ENCODE measurements at regions not wholly inside any gene's neighbourhood (a gene's known extent, or its start where the extent isn't known, plus 50 kb on each side); places are given as distances from the start of the nearest gene placed in this dataset.
"Not testable (repeated sequence)": the region's sequence is repeated elsewhere in the genome, so short reads cannot be mapped to it uniquely, and the experiment has no call there.

- DNase-seq = no peak
Measured at GRCh38 chr3:70736009-70736408, 423.6 kb upstream of the MDFIC2 start.

- no peak for DNase-seq
Measured at GRCh38 chr3:70734756-70735155, 422.3 kb upstream of the MDFIC2 start.

- no peak for DNase-seq
Measured at GRCh38 chr3:70731046-70731445, 418.6 kb upstream of the MDFIC2 start.

GRCh38 chr3:70729845-70730244, 417.4 kb upstream of the MDFIC2 start:
- no peak for DNase-seq

- DNase-seq = peak; percentile 4
Measured at GRCh38 chr3:70728311-70728710, 415.9 kb upstream of the MDFIC2 start.

GRCh38 chr3:70726961-70727360, 414.5 kb upstream of the MDFIC2 start:
- no peak for DNase-seq

- DNase-seq = no peak
Measured at GRCh38 chr3:70726096-70726938, 413.9 kb upstream of the MDFIC2 start.

GRCh38 chr3:70722018-70722417, 409.6 kb upstream of the MDFIC2 start:
- no peak for DNase-seq

- DNase-seq = no peak
Measured at GRCh38 chr3:70716832-70717231, 404.4 kb upstream of the MDFIC2 start.

- no peak for DNase-seq
Measured at GRCh38 chr3:70712449-70713082, 400.1 kb upstream of the MDFIC2 start.

GRCh38 chr3:70703305-70704102, 391.1 kb upstream of the MDFIC2 start:
- DNase-seq = no peak

GRCh38 chr3:70702132-70702531, 389.7 kb upstream of the MDFIC2 start:
- no peak for DNase-seq

GRCh38 chr3:70684701-70685100, 372.3 kb upstream of the MDFIC2 start:
- no peak for DNase-seq

- not testable (repeated sequence) for DNase-seq
Measured at GRCh38 chr3:70675810-70676209, 363.4 kb upstream of the MDFIC2 start.

GRCh38 chr3:70658513-70659310, 346.3 kb upstream of the MDFIC2 start:
- DNase-seq = no peak

GRCh38 chr3:70657454-70657853, 345.0 kb upstream of the MDFIC2 start:
- DNase-seq = no peak

GRCh38 chr3:70647823-70648222, 335.4 kb upstream of the MDFIC2 start:
- no peak for DNase-seq

- no peak for DNase-seq
Measured at GRCh38 chr3:70647094-70647493, 334.7 kb upstream of the MDFIC2 start.

GRCh38 chr3:70646635-70647034, 334.2 kb upstream of the MDFIC2 start:
- no peak for DNase-seq

GRCh38 chr3:70640481-70640880, 328.0 kb upstream of the MDFIC2 start:
- no peak for DNase-seq

GRCh38 chr3:70635301-70635700, 322.9 kb upstream of the MDFIC2 start:
- no peak for DNase-seq

GRCh38 chr3:70631716-70632307, 319.4 kb upstream of the MDFIC2 start:
- no peak for DNase-seq
